K562 (cell line): ENCODE measurements at regions not wholly inside any gene's neighbourhood (a gene's known extent, or its start where the extent isn't known, plus 50 kb on each side); places are given as distances from the start of the nearest gene placed in this dataset.

ENCODE experiments used
- ATAC-seq: fragments of 200-7000 bp; cut with Tn5 transposase; 3 replicates; pipeline ENCODE4 v1.9.1; 2020; ENCODE audit warnings: moderate library complexity
- BruUV-seq: library from RNA; stranded (reverse); fragments of 400-500 nt; replicated peaks from 2 replicates; lab custom pipeline; 2021; lab: Mats Ljungman, UMichigan
- CTCF ChIA-PET: fragments of 300-600 bp; formaldehyde crosslinking; extraction: SDS; loops from one replicate; lab custom pipeline; 2021; ENCODE audit warnings: low intra/inter-chr PET ratio; lab: Yijun Ruan, JAX
- POLR2A ChIA-PET: fragments of 300-600, 350-650 bp; sonication (Branson Sonifier 250); formaldehyde crosslinking; extraction: SDS; loops from one replicate; lab custom pipeline; 2021; ENCODE audit warnings: antibody characterized with exemption, inconsistent platforms; lab: Yijun Ruan, JAX
- DNase-seq, 4 experiments: peaks; one replicate each; pipeline versions ENCODE4 v3.0.0 to v3.0.0-alpha.2; 2011 to 2018; ENCODE audit warnings: low spot score in 3 of 4, mixed read lengths in 3 of 4; ENCODE audit errors: extremely low read depth in 1 of 4
- FAIRE-seq: peaks from 2 replicates; lab custom pipeline; 2011; peaks lifted over from hg19 to GRCh38; lab: Jason Lieb, UNC
- H2AFZ ChIP-seq: 2 replicates; pipeline ENCODE4 v1.6.0; 2011; ENCODE audit warnings: low read depth, low read length, control low read depth, inconsistent platforms
- H3K27ac ChIP-seq: fragments of 200-600 bp; 3 replicates; pipeline ENCODE4 v1.8.0; 2011; ENCODE audit warnings: low read depth, mild to moderate bottlenecking, control low read depth, inconsistent platforms, low read length, moderate library complexity, mixed read lengths; ENCODE audit errors: extremely low read depth
- H3K27me3 ChIP-seq, 2 experiments: fragments of 300-600 bp in 1 of 2; 2 replicates in 1 of 2; 3 replicates in 1 of 2; pipeline versions ENCODE4 v1.6.0 to v1.8.0; 2011; ENCODE audit warnings: inconsistent platforms in 2 of 2, low read length in 2 of 2, mild to moderate bottlenecking in 1 of 2, mixed read lengths in 1 of 2, moderate library complexity in 1 of 2; ENCODE audit not compliant: control insufficient read depth in 2 of 2, insufficient read depth in 2 of 2
- H3K36me3 ChIP-seq: fragments of 300-600 bp; 3 replicates; pipeline ENCODE4 v1.8.0; 2011; ENCODE audit warnings: mild to moderate bottlenecking, low read length, inconsistent platforms; ENCODE audit not compliant: control insufficient read depth, insufficient read depth
- H3K4me1 ChIP-seq, 2 experiments: fragments of 200-600 bp in 1 of 2; replicated peaks in 1 of 2; 2 replicates in 1 of 2; 3 replicates in 1 of 2; pipeline versions ENCODE4 v1.5.1 to v1.8.0; 2011; ENCODE audit warnings: inconsistent platforms in 2 of 2, low read length in 2 of 2, mild to moderate bottlenecking in 1 of 2, mixed read lengths in 1 of 2, moderate library complexity in 1 of 2; ENCODE audit not compliant: control insufficient read depth in 2 of 2, insufficient read depth in 2 of 2
- H3K4me2 ChIP-seq: 2 replicates; pipeline ENCODE4 v1.6.1; 2011; ENCODE audit warnings: low read length, control low read depth, inconsistent platforms, mixed read lengths; ENCODE audit not compliant: insufficient read depth
- H3K4me3 ChIP-seq: fragments of 200-600 bp; sonication (generic), shearing (Covaris generic); 2 replicates; pipeline ENCODE4 v1.5.1; 2016; ENCODE audit warnings: control low read depth, inconsistent platforms
- H3K79me2 ChIP-seq: fragments of 200-600 bp; 3 replicates; pipeline ENCODE4 v1.8.0; 2011; ENCODE audit warnings: low read length, inconsistent platforms; ENCODE audit not compliant: control insufficient read depth, insufficient read depth
- H3K9ac ChIP-seq, 2 experiments: 2 replicates each; pipeline versions ENCODE4 v1.6.0 to v1.6.1; 2011; ENCODE audit warnings: low read depth in 2 of 2, low read length in 2 of 2, control low read depth in 1 of 2, inconsistent platforms in 1 of 2, mild to moderate bottlenecking in 1 of 2, mixed read lengths in 1 of 2; ENCODE audit not compliant: insufficient read depth in 1 of 2
- H3K9me1 ChIP-seq: one replicate; pipeline ENCODE4 v1.6.0; 2011; ENCODE audit warnings: inconsistent platforms, mild to moderate bottlenecking, low read length, moderate library complexity; ENCODE audit not compliant: control insufficient read depth, insufficient read depth
- H3K9me3 ChIP-seq: replicated peaks from 2 replicates; pipeline ENCODE4 v1.5.1; 2011; ENCODE audit warnings: low read depth, low read length, inconsistent platforms; ENCODE audit not compliant: control insufficient read depth, insufficient read depth
- H4K20me1 ChIP-seq: replicated peaks from 2 replicates; pipeline ENCODE4 v1.6.1; 2011; ENCODE audit warnings: low read length, inconsistent platforms, mixed read lengths; ENCODE audit not compliant: control insufficient read depth, insufficient read depth
- HDAC1 ChIP-seq, 2 experiments: fragments of 450-650 bp; IDR thresholded peaks; 2 replicates each; pipeline ENCODE4 v1.6.1; 2016 to 2017; ENCODE audit warnings: inconsistent platforms in 1 of 2, mild to moderate bottlenecking in 1 of 2, moderate library complexity in 1 of 2
- JUNB ChIP-seq: fragments of 450-650 bp; formaldehyde crosslinking; conservative IDR thresholded peaks from 2 replicates; pipeline ENCODE4 v1.4.0; 2020; ENCODE audit warnings: mild to moderate bottlenecking
- PURB ChIP-seq: sonication (generic); formaldehyde crosslinking; IDR thresholded peaks from 2 replicates; pipeline ENCODE4 v1.9.0; 2021; ENCODE audit warnings: low read depth, mild to moderate bottlenecking, missing genetic modification reagents
- RAD21 ChIP-seq, 2 experiments: fragments of 250-450 bp in 1 of 2; fragments of 450-650 bp in 1 of 2; sonication (Bioruptor Pico) in 1 of 2; formaldehyde crosslinking in 1 of 2; IDR thresholded peaks in 1 of 2; conservative IDR thresholded peaks in 1 of 2; 2 replicates each; pipeline versions ENCODE4 v1.4.0 to v1.8.0; 2020 to 2022; ENCODE audit warnings: mild to moderate bottlenecking in 2 of 2, moderate library complexity in 1 of 2
- RAD51 ChIP-seq: fragments of 450-650 bp; IDR thresholded peaks from 2 replicates; pipeline ENCODE4 v1.7.1; 2016; ENCODE audit warnings: low read depth, mild to moderate bottlenecking, borderline replicate concordance
- RUNX1 ChIP-seq: sonication (generic); IDR thresholded peaks from 2 replicates; pipeline ENCODE4 v1.6.1; 2016; ENCODE audit warnings: antibody characterized with exemption, low read depth
- SAFB ChIP-seq: fragments of 200-400 bp; formaldehyde crosslinking; IDR thresholded peaks from 2 replicates; pipeline ENCODE4 v1.6.1; 2017; ENCODE audit warnings: low read depth, low read length, borderline replicate concordance
- STAT5A ChIP-seq: IDR thresholded peaks from 2 replicates; pipeline ENCODE4 v1.6.1; 2012; ENCODE audit warnings: low read length, inconsistent platforms, borderline replicate concordance
- U2AF2 ChIP-seq: fragments of 200-400 bp; formaldehyde crosslinking; optimal IDR thresholded peaks from 2 replicates; pipeline ENCODE3; 2017; ENCODE audit warnings: low read depth, mild to moderate bottlenecking, low read length
- ZC3H11A ChIP-seq: IDR thresholded peaks from 2 replicates; pipeline ENCODE4 v1.6.1; 2012; ENCODE audit warnings: low read depth, low read length, improper control_type of control experiment
- ZFP36 ChIP-seq: fragments of 150-350 bp; IDR thresholded peaks from 2 replicates; pipeline ENCODE4 v1.6.1; 2018; ENCODE audit warnings: low read length, low read depth; ENCODE audit not compliant: partially characterized antibody
- ZNF444 ChIP-seq: fragments of 250-450 bp; sonication (Bioruptor Pico); IDR thresholded peaks from 2 replicates; pipeline ENCODE4 v1.4.0; 2020; ENCODE audit warnings: mild to moderate bottlenecking, moderate library complexity
- WGBS: fragments of 100-300 bp; shearing (Covaris generic); methylation state at CpG from one replicate; pipeline ENCODE4 v1.1.6; 2016; ENCODE audit warnings: low coverage, mixed read lengths; ENCODE audit not compliant: insufficient coverage; ENCODE audit errors: missing lambda C conversion rate; 5-methylcytosine and 5-hydroxymethylcytosine counted together
- in situ Hi-C: fragments of 300-500 bp; cut with MboI; formaldehyde crosslinking; loops from 4 replicates; pipeline ENCODE4 v1.15.0; 2018; ENCODE audit warnings: inconsistent platforms, mixed read lengths
- intact Hi-C: fragments of 100-400 bp; cut with micrococcal nuclease; formaldehyde crosslinking; loops from 2 replicates; pipeline ENCODE4 v1.14.2; 2022

- 0 out of 4 replicates have a peak, but pooled peaks of 1 of the 2 experiments have one; percentile 6 for TF ChIP-seq RAD21 (CRISPR knock-in tag; conservative IDR thresholded peaks at IDR 0.05 in 1 of 2, IDR thresholded peaks at IDR 0.05 in 1 of 2)
- TF ChIP-seq, all 486 proteins: peak for 1
Measured at GRCh38 chr5:38686658-38687057, 130.2 kb upstream of the LIFR start (continued).

- no peaks in the 10 kb centered on the region for H3K9me1 ChIP-seq
- H3K4me2 ChIP-seq = no peak overlapping the region
- H3K27me3 ChIP-seq = peaks cover 0 to 4% of the 10 kb centered on the region in 2 experiments; a peak in 3 of 5 replicates
- H4K20me1 ChIP-seq = no peaks in the 10 kb centered on the region
- ChIA-PET CTCF (no interaction called here), POLR2A (interaction anchor here (0.6 kb wide), 1 partner anchor 478 kb away, joined by 3 read pairs; no protein-coding TSS in a partner anchor)
- WGBS = 2% methylated on average over 4 of the region's 4 CpGs
- ATAC-seq = no peak
- no peak for TF ChIP-seq ZC3H11A
- no peak for TF ChIP-seq STAT5A
- TF ChIP-seq ZNF444 = no peak
- no peak for TF ChIP-seq JUNB
- TF ChIP-seq HDAC1 (IDR thresholded peaks at IDR 0.05) = no peak
- no peak for TF ChIP-seq PURB (CRISPR knock-in tag)
- no peak for TF ChIP-seq RAD51
- TF ChIP-seq SAFB = no peak
- no peak for TF ChIP-seq U2AF2
- TF ChIP-seq RUNX1 = no peak
- TF ChIP-seq ZFP36 = no peak
- no peak overlapping the region for H3K27ac ChIP-seq
- H3K9ac ChIP-seq = no peak overlapping the region
- no peaks in the 10 kb centered on the region for H3K36me3 ChIP-seq
- DNase-seq = no peak
- in situ Hi-C loops = no loop called here
- BruUV-seq = no TSS peak
- no peaks in the 10 kb centered on the region; a peak in 1 of 5 replicates for H3K4me1 ChIP-seq
- no peaks in the 10 kb centered on the region for H3K9me3 ChIP-seq
- no peaks in the 10 kb centered on the region for H3K79me2 ChIP-seq
- no peak overlapping the region for H2AFZ ChIP-seq
- FAIRE-seq = no peak
- no peak overlapping the region for H3K4me3 ChIP-seq
- intact Hi-C loops = no loop called here
Measured at GRCh38 chr5:38692346-38692745, 135.9 kb upstream of the LIFR start.
